Liver (tissue), 8 donors: ENCODE measurements at regions not wholly inside any gene's neighbourhood (a gene's known extent, or its start where the extent isn't known, plus 50 kb on each side); places are given as distances from the start of the nearest gene placed in this dataset.

Experiments used
- DNase-seq: peaks from one replicate; pipeline ENCODE4 v3.0.0-alpha.2; 2017; ENCODE audit warnings: low spot score
- H3K27ac ChIP-seq, 2 donors: one replicate each; pipeline ENCODE4 v1.7.0; 2013; ENCODE audit warnings: inconsistent platforms in 2 of 2, low read length in 2 of 2, control low read depth in 1 of 2, low read depth in 1 of 2, mild to moderate bottlenecking in 1 of 2
- H3K27me3 ChIP-seq, 4 donors: one replicate each; pipeline versions ENCODE4 v1.6.1 to v1.7.0; 2013; ENCODE audit warnings: low read length in 3 of 4, inconsistent platforms in 1 of 4, mild to moderate bottlenecking in 1 of 4, moderate library complexity in 1 of 4; ENCODE audit not compliant: control insufficient read depth in 4 of 4, insufficient read depth in 4 of 4
- H3K36me3 ChIP-seq, 4 donors: one replicate each; pipeline versions ENCODE4 v1.6.1 to v1.7.0; 2013; ENCODE audit warnings: low read length in 3 of 4, mild to moderate bottlenecking in 3 of 4, low read depth in 1 of 4, moderate library complexity in 1 of 4; ENCODE audit not compliant: control insufficient read depth in 4 of 4, insufficient read depth in 3 of 4
- H3K4me1 ChIP-seq, 4 donors: one replicate each; pipeline versions ENCODE4 v1.6.1 to v1.7.0; 2013; ENCODE audit warnings: low read length in 3 of 4, mild to moderate bottlenecking in 3 of 4, moderate library complexity in 1 of 4; ENCODE audit not compliant: control insufficient read depth in 4 of 4, insufficient read depth in 4 of 4
- H3K4me3 ChIP-seq, 3 donors: one replicate each; pipeline versions ENCODE4 v1.6.1 to v1.7.0; 2013; ENCODE audit warnings: low read length in 3 of 3, control low read depth in 1 of 3, low read depth in 1 of 3, mild to moderate bottlenecking in 1 of 3
- H3K9ac ChIP-seq, 2 donors: one replicate each; pipeline ENCODE4 v1.7.0; 2013; ENCODE audit warnings: low read length in 2 of 2, mild to moderate bottlenecking in 2 of 2, moderate library complexity in 2 of 2, control low read depth in 1 of 2, low read depth in 1 of 2
- H3K9me3 ChIP-seq, 4 donors: one replicate each; pipeline versions ENCODE4 v1.6.1 to v1.7.0; 2013; ENCODE audit warnings: low read length in 3 of 4; ENCODE audit not compliant: control insufficient read depth in 4 of 4
- CTCF ChIP-seq: fragments of 150-350 bp; IDR thresholded peaks from 2 replicates; pipeline ENCODE4 v1.5.1; 2017; ENCODE audit warnings: improper control_type of control experiment, low read depth, low read length; ENCODE audit not compliant: missing input control
- FOXA1 ChIP-seq: IDR thresholded peaks from 2 replicates; pipeline ENCODE4 v1.6.1; 2016; ENCODE audit warnings: antibody characterized with exemption
- FOXA2 ChIP-seq: IDR thresholded peaks from 2 replicates; pipeline ENCODE4 v1.6.1; 2016; ENCODE audit warnings: antibody characterized with exemption
- GABPA ChIP-seq, 2 donors: IDR thresholded peaks in 1 of 2; conservative IDR thresholded peaks in 1 of 2; 2 replicates each; pipeline ENCODE4 v1.6.1; 2016; ENCODE audit warnings: antibody characterized with exemption in 2 of 2, mild to moderate bottlenecking in 1 of 2, moderate library complexity in 1 of 2
- HNF4A ChIP-seq, 2 donors: conservative IDR thresholded peaks; 2 replicates each; pipeline ENCODE4 v1.6.1; 2016; ENCODE audit warnings: antibody characterized with exemption in 2 of 2, mild to moderate bottlenecking in 2 of 2
- HNF4G ChIP-seq: IDR thresholded peaks from 2 replicates; pipeline ENCODE4 v1.6.1; 2016; ENCODE audit warnings: antibody characterized with exemption
- JUND ChIP-seq, 2 donors: IDR thresholded peaks; 2 replicates each; pipeline ENCODE4 v1.6.1; 2016; ENCODE audit warnings: antibody characterized with exemption in 2 of 2
- NR2F2 ChIP-seq: IDR thresholded peaks from 2 replicates; pipeline ENCODE4 v1.6.1; 2016; ENCODE audit warnings: antibody characterized with exemption
- RAD21 ChIP-seq, 2 donors: IDR thresholded peaks; 2 replicates each; pipeline ENCODE4 v1.6.1; 2016; ENCODE audit warnings: antibody characterized with exemption in 2 of 2, mild to moderate bottlenecking in 2 of 2
- REST ChIP-seq: IDR thresholded peaks from 2 replicates; pipeline ENCODE4 v1.6.1; 2016; ENCODE audit warnings: antibody characterized with exemption, mild to moderate bottlenecking
- RXRA ChIP-seq, 2 donors: IDR thresholded peaks; 2 replicates each; pipeline ENCODE4 v1.6.1; 2017 to 2018; ENCODE audit warnings: antibody characterized with exemption in 2 of 2, mild to moderate bottlenecking in 1 of 2
- SP1 ChIP-seq: IDR thresholded peaks from 2 replicates; pipeline ENCODE4 v1.6.1; 2018; ENCODE audit warnings: antibody characterized with exemption, mild to moderate bottlenecking
- TAF1 ChIP-seq: conservative IDR thresholded peaks from 2 replicates; pipeline ENCODE4 v1.6.1; 2016; ENCODE audit warnings: antibody characterized with exemption, mild to moderate bottlenecking
- YY1 ChIP-seq: IDR thresholded peaks from 2 replicates; pipeline ENCODE4 v1.6.1; 2016; ENCODE audit warnings: antibody characterized with exemption, mild to moderate bottlenecking
- ZBTB33 ChIP-seq: IDR thresholded peaks from 2 replicates; pipeline ENCODE4 v1.6.1; 2016; ENCODE audit warnings: antibody characterized with exemption
- WGBS: extraction: QIAGEN DNeasy Blood & Tissue Kit; methylation state at CpG from one replicate; pipeline ENCODE4 v1.1.7; 2013; 5-methylcytosine and 5-hydroxymethylcytosine counted together
- TF ChIP-seq, protein P1 (sequence below): IDR thresholded peaks from 2 replicates; pipeline ENCODE4 v1.6.1; 2016; ENCODE audit warnings: antibody characterized with exemption
- TF ChIP-seq, protein P2 (sequence below): IDR thresholded peaks from 2 replicates; pipeline ENCODE4 v1.6.1; 2016; ENCODE audit warnings: antibody characterized with exemption
- donor health status: healthy.
- donor health status: healthy.
- donor health status: healthy.
- donor health status: healthy.
- donor health status: healthy.

DNA sequence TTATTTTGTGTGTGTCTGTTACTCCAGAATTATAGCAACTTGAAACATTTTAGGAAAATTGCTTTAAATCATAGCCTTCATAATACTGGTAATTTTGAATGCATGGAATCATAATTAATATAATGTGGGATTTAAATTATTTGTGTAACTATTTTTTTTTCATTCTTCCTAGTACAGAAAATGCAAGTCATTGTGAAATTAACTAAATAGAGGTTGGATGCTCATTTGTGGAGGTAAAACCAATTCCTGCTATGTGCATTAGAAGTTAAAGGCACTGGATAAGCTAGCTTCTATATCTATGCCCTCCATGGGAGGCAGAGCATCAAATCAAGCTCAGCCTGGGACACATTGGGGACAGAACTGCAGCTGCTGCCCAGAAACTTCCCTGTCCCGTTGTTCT is 1048.5 kb upstream of the PABPC4L start:
- Histone ChIP-seq H3K36me3 (no peaks in the 10 kb centered on the region), H3K9ac (no peak overlapping the region), H3K27ac (no peak overlapping the region), H3K4me1 (no peaks in the 10 kb centered on the region), H3K27me3 (no peaks in the 10 kb centered on the region), H3K4me3 (no peak overlapping the region), H3K9me3 (no peaks in the 10 kb centered on the region)
- no peak for TF ChIP-seq ZBTB33
- no peak for TF ChIP-seq JUND (IDR thresholded peaks at IDR 0.05)
- TF ChIP-seq, protein P1, sequence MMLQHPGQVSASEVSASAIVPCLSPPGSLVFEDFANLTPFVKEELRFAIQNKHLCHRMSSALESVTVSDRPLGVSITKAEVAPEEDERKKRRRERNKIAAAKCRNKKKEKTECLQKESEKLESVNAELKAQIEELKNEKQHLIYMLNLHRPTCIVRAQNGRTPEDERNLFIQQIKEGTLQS, result no peak
- TF ChIP-seq GABPA (IDR thresholded peaks at IDR 0.05 in 1 of 2, conservative IDR thresholded peaks at IDR 0.05 in 1 of 2), result no peak
- TF ChIP-seq HNF4A (conservative IDR thresholded peaks at IDR 0.05), result no peak
- no peak for TF ChIP-seq NR2F2
- DNase-seq, result no peak
- 39% methylated on average over 1 of the region's 1 CpG for WGBS

DNA sequence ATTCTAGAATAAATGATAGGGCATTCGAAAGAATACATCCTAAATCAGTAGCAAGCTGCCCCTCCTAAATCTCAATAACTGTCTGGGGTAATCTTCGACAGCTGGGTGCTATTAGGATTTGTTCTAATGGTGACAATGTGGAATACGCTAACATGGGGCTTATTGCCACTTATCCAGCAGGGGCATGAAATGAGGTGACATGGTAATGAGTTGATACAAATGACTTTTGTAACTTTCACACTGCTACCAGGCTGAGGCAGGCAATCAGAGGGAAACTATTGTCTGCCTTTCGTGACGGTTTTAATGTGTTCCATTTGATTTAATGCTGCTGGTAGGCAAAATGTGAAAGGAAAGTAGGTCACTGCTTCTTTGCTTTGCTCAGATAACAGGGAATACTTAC is 1047.4 kb upstream of the PABPC4L start:
- TF ChIP-seq CTCF (no peak), REST (no peak), ZBTB33 (no peak), NR2F2 (no peak), YY1 (no peak), HNF4G (no peak), RAD21 (IDR thresholded peaks at IDR 0.05) (no peak), GABPA (IDR thresholded peaks at IDR 0.05 in 1 of 2, conservative IDR thresholded peaks at IDR 0.05 in 1 of 2) (no peak), TAF1 (no peak), JUND (IDR thresholded peaks at IDR 0.05) (no peak), RXRA (IDR thresholded peaks at IDR 0.05) (no peak), HNF4A (conservative IDR thresholded peaks at IDR 0.05) (no peak), FOXA2 (no peak), SP1 (no peak), FOXA1 (no peak)
- TF ChIP-seq, protein P2, sequence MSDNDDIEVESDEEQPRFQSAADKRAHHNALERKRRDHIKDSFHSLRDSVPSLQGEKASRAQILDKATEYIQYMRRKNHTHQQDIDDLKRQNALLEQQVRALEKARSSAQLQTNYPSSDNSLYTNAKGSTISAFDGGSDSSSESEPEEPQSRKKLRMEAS, result no peak
- TF ChIP-seq, protein P1, result no peak
- no peaks in the 10 kb centered on the region for H3K27me3 ChIP-seq
- DNase-seq, result no peak
- no peaks in the 10 kb centered on the region for H3K4me1 ChIP-seq
- no peaks in the 10 kb centered on the region for H3K36me3 ChIP-seq
- 62% methylated on average over 5 of the region's 5 CpGs for WGBS
- H3K9ac ChIP-seq, result no peak overlapping the region
- H3K27ac ChIP-seq, result no peak overlapping the region
- H3K9me3 ChIP-seq, result no peaks in the 10 kb centered on the region
- H3K4me3 ChIP-seq, result no peak overlapping the region
